CD4-positive, alpha-beta T cell treated with Interferon alpha-2 for 1 hour (primary cell): ENCODE measurements at regions not wholly inside any gene's neighbourhood (a gene's known extent, or its start where the extent isn't known, plus 50 kb on each side); places are given as distances from the start of the nearest gene placed in this dataset.
"Not testable (repeated sequence)": the region's sequence is repeated elsewhere in the genome, so short reads cannot be mapped to it uniquely, and the experiment has no call there.

Experiments used
- DNase-seq, 2 donors: peaks; one replicate each; pipeline ENCODE4 v3.0.0-alpha.2; 2020 to 2022

GRCh38 chrX:128929271-128930057, 593.8 kb downstream of the SMARCA1 start:
- no peak for DNase-seq

GRCh38 chrX:128928636-128929035, 594.7 kb downstream of the SMARCA1 start:
- DNase-seq: no peak

GRCh38 chrX:128927363-128927762, 595.9 kb downstream of the SMARCA1 start:
- no peak for DNase-seq

DNA sequence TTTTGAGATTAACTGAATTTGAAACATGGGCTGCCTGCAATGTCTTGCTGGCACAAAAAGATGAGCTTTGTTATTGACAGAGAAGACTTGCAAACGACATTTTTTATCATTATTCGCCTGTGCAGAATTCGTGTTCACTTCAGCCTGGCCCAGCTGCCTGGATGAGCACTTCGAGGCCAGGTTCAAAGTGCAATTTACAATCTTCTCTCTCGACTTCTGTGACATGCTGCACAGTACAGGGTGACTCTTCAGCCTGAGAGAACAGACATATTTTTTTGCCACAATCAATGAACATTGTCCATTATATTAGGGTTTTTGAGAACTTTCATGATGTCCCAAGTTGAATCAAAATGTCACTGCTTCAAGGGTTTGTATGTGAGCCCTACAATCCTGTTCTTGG, 616.5 kb downstream of the SMARCA1 start:
- no peak for DNase-seq

- no peak for DNase-seq
Observed at GRCh38 chrX:128901018-128901417, 622.3 kb downstream of the SMARCA1 start.

GRCh38 chrX:128897621-128898020, 625.7 kb downstream of the SMARCA1 start:
- DNase-seq: no peak

DNA sequence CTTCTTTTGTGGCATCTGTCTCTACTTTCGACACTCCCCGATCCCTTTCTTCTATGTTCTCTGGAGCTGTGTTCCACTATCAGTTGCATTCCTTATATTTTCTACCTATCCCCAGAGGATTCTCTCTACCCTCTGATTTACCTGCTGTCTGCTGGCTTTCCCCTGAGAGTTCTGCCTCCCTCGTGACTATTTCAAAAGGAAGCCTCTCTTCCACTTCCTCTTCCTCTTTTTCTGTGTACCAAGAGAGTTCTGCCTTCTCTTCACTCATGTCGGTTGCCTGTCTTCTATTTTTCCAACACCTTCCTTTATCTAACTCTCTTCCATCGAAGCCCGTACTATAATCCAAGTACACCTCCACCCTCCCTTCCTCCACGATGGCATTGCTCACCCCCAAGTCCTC, 631.7 kb downstream of the SMARCA1 start:
- no peak for DNase-seq

DNA sequence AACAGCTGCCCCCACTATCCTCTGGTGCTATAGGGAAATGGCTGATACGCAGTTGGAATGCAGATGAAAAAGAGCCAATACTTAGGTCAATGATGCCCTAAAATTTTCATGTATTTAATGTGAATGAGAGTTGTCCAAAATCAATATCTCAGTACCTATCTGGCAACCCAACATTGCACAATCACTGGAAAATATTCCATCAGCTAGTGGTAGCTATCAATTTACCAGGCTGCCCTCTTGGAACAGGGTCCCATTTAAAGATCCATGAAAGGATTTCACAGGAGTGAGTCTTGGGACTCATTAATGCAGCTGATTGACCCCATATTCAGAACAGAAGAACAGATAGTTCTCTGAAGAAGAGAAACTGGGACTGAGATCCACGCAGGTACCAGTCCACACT, 638.9 kb downstream of the SMARCA1 start:
- DNase-seq: no peak

DNA sequence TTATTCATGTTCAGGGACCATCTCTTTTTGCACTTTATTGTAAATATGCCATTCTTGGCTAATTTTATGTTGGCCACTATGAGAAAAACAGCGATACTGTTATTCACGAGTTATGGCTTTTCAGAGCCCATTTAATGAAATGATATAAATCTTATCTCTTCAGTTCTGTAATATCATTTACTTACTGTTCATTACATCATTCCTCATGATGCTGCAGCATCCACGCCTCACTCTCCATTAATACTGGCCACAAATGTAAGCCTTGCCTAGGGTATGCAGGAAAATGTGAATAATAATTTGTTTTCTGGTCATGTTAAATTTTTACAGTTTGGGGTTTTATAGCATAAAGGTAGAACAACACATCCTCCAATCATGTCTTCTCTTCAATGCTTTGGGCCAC, 639.6 kb downstream of the SMARCA1 start:
- DNase-seq: no peak

GRCh38 chrX:128870361-128870760, 652.9 kb downstream of the SMARCA1 start:
- DNase-seq: no peak

- DNase-seq: no peak
Observed at GRCh38 chrX:128862557-128862956, 660.7 kb downstream of the SMARCA1 start.

GRCh38 chrX:128848374-128848773, 674.9 kb downstream of the SMARCA1 start:
- no peak for DNase-seq

DNA sequence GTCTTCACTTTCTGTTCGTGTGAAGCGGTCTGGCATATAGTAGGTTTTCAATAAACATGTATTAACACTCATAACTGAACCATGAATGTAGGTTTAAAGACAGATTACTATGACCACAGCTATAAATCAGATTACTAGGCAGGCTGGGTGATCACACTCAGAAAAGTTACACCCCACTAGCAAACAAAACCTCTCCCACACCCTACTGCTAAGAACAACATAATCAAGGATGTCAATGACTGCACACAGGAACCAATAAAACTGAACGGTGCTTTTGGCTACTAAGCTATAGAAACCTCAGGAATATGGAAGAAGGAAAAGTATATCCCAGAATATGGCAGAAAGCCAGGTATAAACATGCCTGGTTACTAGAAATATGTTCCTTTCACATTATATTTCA, 676.9 kb downstream of the SMARCA1 start:
- DNase-seq: no peak

DNA sequence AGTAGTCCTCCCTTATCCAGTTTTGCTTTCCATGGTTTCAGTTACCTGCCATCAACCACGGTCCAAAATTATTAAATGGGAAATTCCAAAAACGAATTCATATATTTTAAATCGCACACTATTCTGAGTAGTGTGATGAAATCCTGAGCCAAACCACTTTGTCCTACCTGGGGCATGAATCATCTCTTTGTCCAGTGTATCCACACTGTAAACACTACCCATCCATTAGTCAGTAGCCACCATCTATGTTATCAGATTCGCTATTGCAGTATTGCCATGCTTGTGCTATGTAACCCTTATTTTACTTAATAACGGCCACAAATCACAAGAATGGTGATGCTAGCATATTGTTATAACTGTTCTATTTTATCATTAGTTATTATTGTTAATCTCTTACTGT, 704.6 kb downstream of the SMARCA1 start:
- DNase-seq: no peak

- DNase-seq: no peak
Observed at GRCh38 chrX:128816919-128817318, 706.4 kb downstream of the SMARCA1 start.

- no peak for DNase-seq
Observed at GRCh38 chrX:128807367-128807766, 715.9 kb downstream of the SMARCA1 start.

DNA sequence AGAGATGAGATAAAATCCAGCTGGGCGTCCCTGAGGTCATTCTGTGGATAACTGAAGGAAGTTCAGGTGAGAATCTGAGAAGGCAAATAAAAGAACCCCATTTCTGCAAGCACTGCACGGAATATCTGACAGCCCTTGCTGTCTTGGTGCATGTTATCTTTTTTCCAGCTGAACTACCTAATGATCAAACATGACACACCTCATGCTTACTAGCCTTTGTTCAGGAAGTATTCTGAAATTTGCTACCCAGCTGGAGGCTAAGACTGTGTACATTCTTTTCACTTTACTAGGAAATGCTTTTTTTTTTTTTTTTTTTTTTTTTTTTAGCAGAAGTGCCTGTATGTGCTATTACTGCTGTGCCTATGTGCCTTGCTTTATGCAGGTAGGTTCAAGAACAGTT, 718.1 kb downstream of the SMARCA1 start:
- DNase-seq: no peak

DNA sequence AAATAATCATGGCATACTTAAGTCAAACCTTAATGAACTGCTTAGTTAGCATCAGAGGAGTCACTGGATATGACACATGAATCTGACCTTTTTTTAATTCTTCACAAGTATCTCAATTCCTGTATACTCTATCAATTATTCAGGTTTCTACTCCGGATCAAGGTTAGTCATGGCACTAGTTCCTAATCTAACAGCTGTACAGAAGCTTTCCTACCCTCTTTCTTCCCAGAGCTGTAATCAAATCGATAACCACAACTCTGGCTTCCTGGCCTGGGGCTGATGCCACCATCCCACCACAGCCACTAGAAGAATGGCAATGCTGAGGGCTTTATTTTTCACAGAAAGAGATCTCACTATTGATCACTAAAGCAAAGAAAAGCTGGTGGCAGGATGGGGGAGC, 718.5 kb downstream of the SMARCA1 start:
- DNase-seq: no peak

- DNase-seq: no peak
Observed at GRCh38 chrX:128800138-128800537, 723.2 kb downstream of the SMARCA1 start.

DNA sequence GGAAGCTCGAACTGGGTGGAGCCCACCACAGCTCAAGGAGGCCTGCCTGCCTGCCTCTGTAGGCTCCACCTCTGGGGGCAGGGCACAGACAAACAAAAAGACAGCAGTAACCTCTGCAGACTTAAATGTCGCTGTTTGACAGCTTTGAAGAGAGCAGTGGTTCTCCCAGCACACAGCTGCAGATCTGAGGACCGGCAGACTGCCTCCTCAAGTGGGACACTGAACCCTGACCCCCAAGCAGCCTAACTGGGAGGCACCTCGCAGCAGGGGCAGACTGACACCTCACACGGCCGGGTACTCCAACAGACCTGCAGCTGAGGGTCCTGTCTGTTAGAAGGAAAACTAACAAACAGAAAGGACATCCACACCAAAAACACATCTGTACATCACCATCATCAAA, 730.9 kb upstream of the ACTRT1 start:
- DNase-seq: not testable (repeated sequence)

DNA sequence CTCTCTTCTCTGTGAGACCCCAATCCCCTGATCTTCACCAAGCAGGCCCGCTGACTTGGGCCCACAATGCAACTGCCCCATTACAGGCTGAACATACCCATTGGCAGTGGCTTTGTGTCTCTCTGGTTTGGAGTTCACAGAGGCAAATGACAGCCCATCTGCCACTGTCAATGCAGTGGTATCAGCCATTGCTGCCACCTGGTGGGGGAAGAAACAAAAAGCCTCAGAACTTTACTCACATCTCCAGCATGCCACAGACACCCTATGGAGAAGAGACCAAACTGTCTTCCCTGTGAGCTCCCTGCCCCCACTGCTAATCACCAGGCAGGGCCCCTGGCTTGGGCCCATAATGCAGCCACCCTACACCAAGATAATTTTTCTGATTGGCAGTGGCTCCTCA, 729.3 kb upstream of the ACTRT1 start:
- peak; percentile 3 to 16 for DNase-seq

DNA sequence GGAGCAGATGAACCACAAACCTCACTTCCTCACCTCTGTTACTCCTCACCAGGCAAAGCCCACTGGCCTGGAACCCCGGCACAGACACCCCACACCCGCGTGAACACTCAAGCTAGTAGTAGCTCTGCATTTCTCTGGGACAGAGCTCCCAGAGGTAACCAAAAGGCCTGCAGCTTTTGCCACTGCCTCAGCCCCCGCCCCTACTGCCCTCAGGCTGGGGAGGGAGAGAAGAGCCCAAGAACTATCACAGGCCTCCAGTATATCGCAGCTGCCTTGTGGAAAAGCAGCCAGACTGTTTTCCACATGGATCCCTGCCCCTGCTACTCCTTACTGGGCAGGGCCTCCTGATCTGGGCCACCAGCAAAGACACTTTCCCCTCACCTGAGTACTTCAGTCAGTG, 728.7 kb upstream of the ACTRT1 start:
- DNase-seq: no peak

GRCh38 chrX:128769495-128769894, 717.3 kb upstream of the ACTRT1 start:
- no peak for DNase-seq

GRCh38 chrX:128759745-128760144, 707.5 kb upstream of the ACTRT1 start:
- DNase-seq: no peak

DNA sequence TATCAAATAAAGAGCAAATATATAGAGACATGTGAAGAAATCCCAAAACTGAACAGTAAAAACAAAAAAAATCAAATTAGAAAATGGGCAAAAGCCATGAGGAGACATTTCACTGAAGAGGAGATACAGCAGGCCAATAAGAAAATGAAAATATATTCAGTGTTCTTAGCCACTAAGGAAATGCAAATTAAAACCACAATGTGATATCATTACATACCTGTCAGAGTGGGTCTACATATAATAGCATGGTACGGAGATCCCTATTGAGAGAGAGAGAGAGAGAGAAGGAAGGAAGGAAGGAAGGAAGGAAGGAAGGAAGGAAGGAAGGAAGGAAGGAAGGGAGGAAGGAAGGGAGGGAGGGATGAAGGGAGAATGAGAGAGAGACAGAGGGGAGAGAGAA, 707.0 kb upstream of the ACTRT1 start:
- no peak for DNase-seq
